DMS153 treated with DMSO at 0.1 percent for 48 hours (cell line): ENCODE measurements at regions not wholly inside any gene's neighbourhood (a gene's known extent, or its start where the extent isn't known, plus 50 kb on each side); places are given as distances from the start of the nearest gene placed in this dataset.
"Not testable (repeated sequence)": the region's sequence is repeated elsewhere in the genome, so short reads cannot be mapped to it uniquely, and the experiment has no call there.

Experiments used
- DNase-seq: peaks from one replicate; lab custom pipeline; 2025; ENCODE audit not compliant: unreplicated experiment; lab: John Stamatoyannopoulos, UW

GRCh38 chr1:96130432-96130831, 591.2 kb upstream of the PTBP2 start:
- peak; percentile 84 for DNase-seq

GRCh38 chr1:96144636-96145035, 576.9 kb upstream of the PTBP2 start:
- no peak for DNase-seq

GRCh38 chr1:96145492-96145891, 576.1 kb upstream of the PTBP2 start:
- DNase-seq: no peak

DNA sequence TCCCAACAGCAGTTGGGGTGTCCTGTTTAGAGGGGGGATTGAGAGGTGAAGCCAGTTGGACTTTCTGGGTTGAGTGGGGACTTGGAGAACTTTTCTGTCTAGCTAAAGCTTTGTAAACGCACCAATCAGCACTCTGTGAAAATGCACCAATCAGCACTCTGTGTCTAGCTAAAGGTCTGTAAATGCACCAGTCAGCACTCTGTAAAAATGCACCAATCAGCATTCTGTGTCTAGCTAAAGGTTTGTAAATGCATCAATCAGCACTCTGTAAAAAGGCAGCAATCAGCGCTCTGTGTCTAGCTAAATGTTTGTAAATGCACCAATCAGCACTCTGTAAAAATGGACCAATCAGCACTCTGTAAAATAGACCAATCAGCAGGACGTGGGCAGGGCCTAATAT, 568.6 kb upstream of the PTBP2 start:
- not testable (repeated sequence) for DNase-seq

- no peak for DNase-seq
Observed at GRCh38 chr1:96157101-96157500, 564.5 kb upstream of the PTBP2 start.

GRCh38 chr1:96159379-96159778, 562.2 kb upstream of the PTBP2 start:
- no peak for DNase-seq

DNA sequence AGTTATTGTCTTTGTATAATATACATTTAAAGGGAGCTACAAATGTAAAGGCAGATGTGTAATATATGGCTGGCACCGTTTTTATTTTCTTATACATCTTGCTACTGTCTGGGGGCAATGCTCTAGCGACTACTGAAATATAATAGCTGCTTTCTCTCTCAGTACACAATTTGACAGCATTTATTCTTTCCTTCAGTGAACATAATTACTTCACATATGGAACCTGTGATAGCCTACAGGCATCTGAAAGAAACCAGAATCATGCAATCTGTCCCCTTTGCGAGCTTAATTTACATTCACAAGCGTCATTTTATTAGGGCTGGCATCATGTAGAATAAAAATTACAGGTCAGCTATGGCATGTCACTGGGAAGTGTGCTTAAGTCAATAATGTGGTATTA, 557.5 kb upstream of the PTBP2 start:
- no peak for DNase-seq

DNA sequence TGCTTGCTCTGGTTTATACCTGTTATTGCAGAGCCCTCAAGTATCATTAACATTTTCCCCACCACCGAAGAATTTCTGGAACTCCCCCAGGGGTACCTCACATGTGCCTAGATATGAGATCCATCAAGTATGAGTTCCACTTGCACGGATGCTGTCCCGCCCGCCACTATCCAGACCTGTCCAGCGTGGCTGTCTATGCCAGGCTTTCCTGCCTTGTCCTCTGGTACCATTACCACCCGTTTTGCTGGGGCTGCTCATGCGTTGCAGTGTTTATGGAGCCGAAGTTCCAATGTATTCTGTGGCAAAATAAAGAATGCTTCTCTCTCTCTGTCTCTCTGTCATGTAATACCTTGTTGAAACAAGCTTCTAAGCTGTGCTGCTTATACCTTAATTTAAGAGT, 543.5 kb upstream of the PTBP2 start:
- no peak for DNase-seq

GRCh38 chr1:96183485-96183884, 538.1 kb upstream of the PTBP2 start:
- no peak for DNase-seq

- DNase-seq: no peak
Observed at GRCh38 chr1:96183928-96184327, 537.7 kb upstream of the PTBP2 start.

GRCh38 chr1:96185181-96185580, 536.4 kb upstream of the PTBP2 start:
- DNase-seq: no peak

DNA sequence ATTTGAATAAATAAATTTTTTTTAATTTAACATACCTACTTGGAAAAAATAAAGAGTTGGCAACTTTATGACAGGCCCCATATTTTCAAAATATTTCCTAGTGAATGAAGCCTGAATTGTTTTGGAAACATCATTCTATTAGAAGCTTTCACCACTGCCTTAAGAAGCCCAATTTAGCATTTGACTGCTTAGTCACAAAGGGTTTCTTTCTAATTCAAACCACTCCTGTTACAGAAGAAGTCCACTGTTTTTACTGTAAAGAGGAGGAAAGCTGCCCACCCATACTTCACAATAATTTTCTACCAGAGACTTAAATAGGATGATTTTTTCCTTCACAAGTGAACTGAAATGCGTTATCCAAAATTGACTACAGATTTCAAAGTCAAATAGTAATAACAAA, 534.6 kb upstream of the PTBP2 start:
- no peak for DNase-seq

DNA sequence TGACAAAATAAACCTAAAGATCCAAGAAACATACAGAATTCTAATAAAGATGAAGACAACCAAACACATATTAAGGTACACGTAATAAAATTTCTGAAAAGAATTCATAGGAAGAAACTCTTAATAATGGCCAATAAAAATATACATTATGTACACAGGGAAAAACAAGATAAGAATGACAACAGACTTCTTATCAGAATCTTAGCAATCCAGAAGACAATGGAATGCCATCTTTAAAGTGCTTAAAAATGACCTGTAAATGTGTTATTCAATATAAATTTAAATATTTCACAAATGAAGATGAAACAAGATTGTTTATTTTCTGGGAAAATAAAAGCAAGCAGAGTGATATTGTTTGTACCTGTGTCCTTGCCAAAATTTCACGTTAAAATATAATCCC, 530.4 kb upstream of the PTBP2 start:
- no peak for DNase-seq

DNA sequence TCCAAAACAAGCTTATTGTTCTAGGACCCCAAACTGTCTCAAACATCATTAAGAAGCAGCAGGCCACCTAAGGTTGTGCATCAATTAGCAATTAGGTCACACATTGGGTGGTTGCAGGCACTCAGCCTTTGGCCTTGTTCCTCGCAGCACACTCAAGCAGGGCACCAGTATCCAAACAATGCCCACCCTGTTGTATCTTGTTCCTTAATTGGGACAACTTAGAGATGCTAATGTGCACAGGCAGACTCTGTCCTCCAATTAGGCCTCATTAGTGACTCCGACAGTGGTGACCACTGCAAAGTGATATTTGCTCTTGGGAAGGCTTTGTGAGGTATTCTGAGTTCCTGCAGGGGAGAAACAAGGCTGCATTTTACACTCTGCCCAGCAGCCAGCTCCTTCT, 515.1 kb upstream of the PTBP2 start:
- no peak for DNase-seq

- DNase-seq: no peak
Observed at GRCh38 chr1:96207936-96208335, 513.6 kb upstream of the PTBP2 start.

GRCh38 chr1:96208428-96208827, 513.2 kb upstream of the PTBP2 start:
- no peak for DNase-seq

GRCh38 chr1:96210054-96210453, 511.5 kb upstream of the PTBP2 start:
- no peak for DNase-seq

DNA sequence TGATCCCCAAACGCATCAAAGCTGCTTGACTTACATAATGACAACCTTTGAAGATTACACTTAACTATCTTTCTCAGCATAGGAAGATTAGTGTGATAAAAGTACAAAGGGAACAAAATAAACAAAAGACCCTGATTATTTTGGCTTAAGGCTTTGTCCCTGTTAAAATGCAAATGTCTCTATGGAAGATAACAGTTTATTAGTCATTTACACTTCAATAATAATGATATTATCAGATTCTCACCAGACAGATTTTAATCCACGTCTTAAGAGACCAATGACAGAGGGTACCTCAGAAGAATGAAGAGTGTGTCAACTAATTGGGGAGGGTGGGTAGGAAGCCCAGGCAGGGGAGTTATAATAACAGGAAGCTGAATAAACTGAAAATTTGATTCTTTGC, 510.4 kb upstream of the PTBP2 start:
- DNase-seq: no peak

GRCh38 chr1:96214982-96215381, 506.6 kb upstream of the PTBP2 start:
- no peak for DNase-seq

DNA sequence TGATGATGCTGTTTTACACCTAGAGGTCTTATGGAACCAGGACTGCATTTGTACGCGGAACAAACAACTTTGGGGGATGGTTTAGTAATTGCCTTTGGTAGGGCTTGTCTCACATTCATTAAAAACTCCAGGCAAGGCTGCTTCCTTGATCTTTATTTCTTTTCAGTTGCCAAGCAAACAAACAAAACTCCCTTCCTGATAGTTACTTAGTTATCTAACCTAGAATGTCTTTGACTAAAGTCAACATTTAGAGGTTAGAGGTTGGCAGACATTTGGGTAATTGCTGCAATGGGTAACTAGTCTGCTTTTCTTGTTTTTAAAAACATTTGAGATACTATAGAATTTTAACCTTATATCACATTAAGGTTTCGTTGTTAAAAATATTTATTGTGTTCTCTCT, 500.9 kb upstream of the PTBP2 start:
- no peak for DNase-seq

GRCh38 chr1:96222701-96223100, 498.9 kb upstream of the PTBP2 start:
- DNase-seq: no peak

DNA sequence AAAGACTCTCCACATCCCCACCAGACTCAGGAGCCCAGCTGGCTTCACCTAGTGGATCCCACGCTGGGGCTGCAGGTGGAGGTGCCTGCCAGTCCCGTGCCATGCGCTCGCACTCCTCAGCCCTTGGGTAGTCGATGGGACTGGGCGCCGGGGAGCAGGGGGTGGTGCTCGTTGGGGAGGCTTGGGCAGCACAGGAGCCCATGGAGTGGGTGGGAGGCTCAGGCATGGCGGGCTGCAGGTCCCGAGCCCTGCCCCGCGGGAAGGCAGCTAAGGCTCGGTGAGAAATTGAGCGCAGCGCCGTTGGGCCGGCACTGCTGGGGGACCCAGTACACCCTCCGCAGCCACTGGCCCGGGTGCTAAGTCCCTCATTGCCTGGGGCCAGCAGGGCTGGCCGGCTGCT, 497.4 kb upstream of the PTBP2 start:
- not testable (repeated sequence) for DNase-seq

DNA sequence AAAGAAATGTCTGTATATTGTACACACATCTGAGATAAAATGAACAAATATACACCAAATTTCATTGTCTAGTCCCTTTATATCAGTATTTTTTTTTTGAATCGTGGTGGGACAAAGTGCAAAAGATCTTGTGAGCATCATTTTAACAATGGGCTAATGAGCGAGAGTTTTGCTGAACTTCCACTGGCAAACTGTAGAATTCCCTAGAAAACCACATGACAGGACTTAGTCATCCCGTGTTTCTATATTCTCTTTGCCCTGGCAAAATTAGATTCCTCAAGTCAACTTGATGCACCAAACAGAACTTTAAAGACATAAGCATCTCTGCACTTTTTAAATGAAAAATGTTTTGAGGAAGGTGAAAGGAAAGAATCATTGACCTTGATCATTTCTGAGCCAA, 488.2 kb upstream of the PTBP2 start:
- no peak for DNase-seq

- DNase-seq: peak; percentile 96
Observed at GRCh38 chr1:96234299-96234698, 487.3 kb upstream of the PTBP2 start.
